DMS 273 (cell line): ENCODE measurements at regions not wholly inside any gene's neighbourhood (a gene's known extent, or its start where the extent isn't known, plus 50 kb on each side); places are given as distances from the start of the nearest gene placed in this dataset.
"Not testable (repeated sequence)": the region's sequence is repeated elsewhere in the genome, so short reads cannot be mapped to it uniquely, and the experiment has no call there.

ENCODE experiments used
- DNase-seq: peaks from one replicate; lab custom pipeline; 2025; ENCODE audit not compliant: unreplicated experiment; lab: John Stamatoyannopoulos, UW

GRCh38 chr15:92803852-92804609 lies 96.1 kb upstream of the CHD2 start:
- DNase-seq, result peak; percentile 30

- DNase-seq, result not testable (repeated sequence)
These were observed 95.6 kb upstream of the CHD2 start for GRCh38 chr15:92804610-92804936.

GRCh38 chr15:92805080-92805690 lies 94.9 kb upstream of the CHD2 start:
- DNase-seq, result no peak

DNA sequence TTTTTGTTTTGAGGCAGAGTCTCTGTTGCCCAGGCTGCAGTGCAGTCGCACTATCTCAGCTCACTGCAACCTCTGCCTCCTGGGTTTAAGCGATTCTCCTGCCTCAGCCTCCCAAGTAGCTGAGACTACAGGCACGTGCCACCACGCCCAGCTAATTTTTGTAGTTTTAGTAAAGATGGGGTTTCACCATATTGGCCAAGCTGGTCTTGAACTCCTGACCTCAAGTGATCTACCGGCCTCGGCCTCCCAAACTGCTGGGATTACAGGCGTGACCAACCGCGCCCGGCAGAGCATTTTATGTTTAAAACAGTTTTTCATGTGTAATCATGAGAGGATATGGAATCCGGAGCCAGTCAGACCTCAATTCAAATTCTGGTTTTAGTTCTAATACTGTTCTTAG lies 94.0 kb upstream of the CHD2 start:
- DNase-seq, result not testable (repeated sequence)

GRCh38 chr15:92806763-92807162 lies 93.4 kb upstream of the CHD2 start:
- DNase-seq, result no peak

DNA sequence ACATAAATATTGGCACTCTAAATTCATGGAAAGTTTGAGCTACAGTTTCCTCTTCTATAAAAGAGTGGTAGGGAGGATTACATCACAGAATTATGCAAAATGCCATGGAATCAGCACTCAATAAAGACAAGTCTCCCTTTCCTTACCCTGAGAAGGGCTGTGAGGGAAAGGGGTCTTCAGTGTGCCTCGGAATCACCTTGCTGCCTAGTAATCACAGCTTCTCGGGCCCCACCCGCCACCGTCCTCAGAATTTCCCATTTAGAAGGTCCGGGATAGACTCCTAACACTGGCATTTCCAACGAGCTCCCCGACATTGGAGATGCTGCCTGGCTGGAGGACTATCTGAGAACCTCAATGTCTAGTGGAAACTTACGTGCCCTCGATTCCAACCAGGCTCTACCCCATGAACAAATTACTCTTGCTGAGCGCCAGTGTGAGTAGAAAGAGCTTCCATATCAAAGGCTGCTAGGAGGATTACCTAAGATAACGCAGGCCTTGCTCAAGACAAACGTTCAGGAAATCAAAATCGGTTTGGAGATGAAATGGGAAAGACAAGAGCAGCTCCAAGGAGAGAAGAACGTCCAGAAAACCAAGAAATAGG lies 92.1 kb upstream of the CHD2 start:
- peak; percentile 54 for DNase-seq

GRCh38 chr15:92808598-92809063 lies 91.5 kb upstream of the CHD2 start:
- peak; percentile 84 for DNase-seq

GRCh38 chr15:92809064-92809879 lies 90.9 kb upstream of the CHD2 start:
- DNase-seq, result peak; percentile 98

DNA sequence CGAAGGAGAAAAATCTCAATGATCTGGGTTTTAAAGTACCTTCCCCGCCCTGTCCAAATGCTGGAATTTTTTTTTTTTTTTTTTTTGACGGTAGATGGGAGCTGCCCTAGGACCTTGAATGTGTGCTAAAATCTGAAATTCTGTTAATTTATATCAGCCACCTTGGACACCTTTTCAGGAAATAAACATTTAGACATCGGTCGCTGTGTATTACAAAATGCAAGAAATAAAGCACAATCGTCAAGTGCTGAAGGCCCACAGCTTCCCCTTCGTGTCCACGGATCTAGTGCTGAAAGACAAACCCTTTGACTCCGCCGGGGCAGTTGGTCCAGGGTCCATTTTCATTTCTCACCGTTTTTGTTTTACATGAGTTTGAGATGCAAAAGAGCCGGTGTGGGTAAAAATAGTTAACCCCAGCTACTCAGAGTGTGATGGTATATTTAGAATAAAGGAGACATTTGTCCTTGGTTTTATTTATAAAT lies 90.2 kb upstream of the CHD2 start:
- peak; percentile 60 for DNase-seq

GRCh38 chr15:92810418-92811138 lies 89.5 kb upstream of the CHD2 start:
- DNase-seq, result peak; percentile 91

DNA sequence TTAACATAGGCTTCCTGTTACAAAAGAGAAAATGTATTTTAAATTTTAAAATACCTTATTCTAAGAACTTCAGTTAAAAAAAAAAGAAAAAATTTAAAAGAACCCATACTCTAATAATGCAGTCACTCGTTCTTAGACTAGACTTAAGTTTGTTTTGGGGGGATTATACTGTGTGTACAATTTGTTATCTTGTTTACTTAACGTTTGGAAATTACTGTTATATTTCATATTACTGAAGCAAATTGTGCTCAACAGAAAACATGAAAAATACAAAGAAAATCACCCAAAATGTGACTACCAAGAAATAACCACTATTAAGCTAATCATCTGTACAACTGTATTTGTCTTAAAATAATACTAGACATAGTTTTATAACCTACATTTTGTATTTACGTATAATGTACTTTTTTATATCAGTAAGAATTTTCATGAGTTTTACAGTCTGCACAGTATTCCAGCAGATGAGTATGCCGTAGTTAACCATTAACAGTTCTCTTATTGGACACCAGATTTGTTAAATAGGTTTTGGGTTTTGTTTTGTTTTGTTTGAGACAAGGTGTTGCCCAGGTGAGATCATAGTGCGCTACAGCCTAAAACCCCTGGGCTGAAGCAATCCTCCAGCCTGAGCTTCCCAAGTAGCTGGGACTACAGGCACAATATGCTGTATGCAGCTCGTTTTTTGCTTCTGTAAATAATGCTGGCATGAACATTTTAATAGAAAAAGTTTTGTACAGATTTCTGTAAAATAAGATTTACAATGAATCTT lies 88.8 kb upstream of the CHD2 start:
- peak; percentile 31 for DNase-seq

GRCh38 chr15:92812271-92812670 lies 87.9 kb upstream of the CHD2 start:
- no peak for DNase-seq

GRCh38 chr15:92813485-92813884 lies 86.6 kb upstream of the CHD2 start:
- DNase-seq, result no peak

DNA sequence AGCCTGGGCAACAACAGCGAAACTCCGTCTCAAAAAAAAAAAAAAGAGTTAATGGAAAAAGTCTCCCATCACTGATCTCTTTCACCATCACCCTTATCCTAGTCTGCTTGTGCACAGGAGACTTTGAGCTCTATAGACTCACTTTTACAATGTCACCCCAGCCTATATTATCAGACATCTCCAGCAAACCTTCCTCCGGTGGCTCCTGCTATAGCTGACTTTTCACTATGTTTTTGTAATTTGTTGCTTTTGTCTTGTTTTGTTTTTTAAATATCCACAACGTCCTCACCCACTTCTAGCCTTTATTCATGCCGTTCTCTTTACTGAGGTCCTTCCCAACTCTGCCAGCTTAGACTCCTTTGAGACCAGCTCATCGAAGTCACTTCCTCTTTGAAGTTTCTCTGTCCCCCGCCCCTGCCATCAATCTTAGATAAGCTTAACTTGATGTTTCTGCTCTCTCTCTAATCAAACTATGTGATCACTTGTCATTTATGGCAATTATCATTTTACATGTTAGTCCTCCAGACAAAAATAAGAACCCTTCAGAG lies 82.7 kb upstream of the CHD2 start:
- DNase-seq, result no peak

GRCh38 chr15:92818651-92819277 lies 81.4 kb upstream of the CHD2 start:
- peak; percentile 56 for DNase-seq

DNA sequence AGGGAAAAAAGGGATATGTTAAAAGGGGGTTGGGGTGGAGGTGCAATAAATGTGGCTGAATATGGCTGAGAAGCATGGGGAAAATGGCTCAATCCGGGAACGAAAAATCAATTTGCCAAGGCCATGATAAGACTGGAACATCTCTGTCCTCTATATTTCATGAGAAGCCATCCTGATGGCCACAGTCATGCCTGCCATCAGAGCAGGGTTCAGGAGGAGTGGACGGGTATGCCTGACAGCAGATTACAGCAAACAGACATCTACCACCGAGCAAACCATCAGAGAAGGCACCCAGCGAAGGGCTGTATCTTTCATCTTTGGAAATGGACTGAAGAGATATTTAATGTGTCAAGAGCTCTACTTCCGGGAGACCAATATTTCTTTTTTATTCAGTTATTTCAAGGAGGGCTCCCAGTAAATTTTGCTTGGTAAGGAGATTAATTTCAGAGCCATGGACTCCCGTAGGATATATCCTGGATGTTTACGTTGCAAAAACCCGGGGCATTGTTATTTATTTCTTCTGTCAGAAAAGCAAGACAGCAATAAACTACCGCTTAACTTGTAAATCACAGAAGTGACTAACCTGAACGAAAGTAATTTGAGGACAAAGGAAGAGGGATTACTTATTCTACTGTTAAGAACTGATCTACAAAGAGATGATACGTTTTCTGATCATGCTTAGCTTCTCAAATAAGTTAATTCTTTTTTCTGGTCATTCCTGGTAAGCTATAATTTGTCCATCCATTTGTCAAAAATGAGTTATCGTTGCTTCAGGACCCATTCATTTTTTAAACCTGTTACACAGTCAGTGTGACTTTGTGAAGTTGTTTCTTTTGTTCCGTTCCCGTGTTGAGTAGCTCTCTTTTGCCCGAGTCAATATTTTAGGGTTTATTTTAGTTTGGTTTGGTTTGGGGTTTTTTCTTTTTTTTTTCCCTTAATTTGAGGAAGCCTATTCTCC lies 80.6 kb upstream of the CHD2 start:
- peak; percentile 56 for DNase-seq

- DNase-seq, result peak; percentile 95
These were observed 79.7 kb upstream of the CHD2 start for GRCh38 chr15:92820236-92821021.
